ENCODE measurements at regions not wholly inside any gene's neighbourhood (a gene's known extent, or its start where the extent isn't known, plus 50 kb on each side); places are given as distances from the start of the nearest gene placed in this dataset.
"Not testable (repeated sequence)": the region's sequence is repeated elsewhere in the genome, so short reads cannot be mapped to it uniquely, and the experiment has no call there.

DNA sequence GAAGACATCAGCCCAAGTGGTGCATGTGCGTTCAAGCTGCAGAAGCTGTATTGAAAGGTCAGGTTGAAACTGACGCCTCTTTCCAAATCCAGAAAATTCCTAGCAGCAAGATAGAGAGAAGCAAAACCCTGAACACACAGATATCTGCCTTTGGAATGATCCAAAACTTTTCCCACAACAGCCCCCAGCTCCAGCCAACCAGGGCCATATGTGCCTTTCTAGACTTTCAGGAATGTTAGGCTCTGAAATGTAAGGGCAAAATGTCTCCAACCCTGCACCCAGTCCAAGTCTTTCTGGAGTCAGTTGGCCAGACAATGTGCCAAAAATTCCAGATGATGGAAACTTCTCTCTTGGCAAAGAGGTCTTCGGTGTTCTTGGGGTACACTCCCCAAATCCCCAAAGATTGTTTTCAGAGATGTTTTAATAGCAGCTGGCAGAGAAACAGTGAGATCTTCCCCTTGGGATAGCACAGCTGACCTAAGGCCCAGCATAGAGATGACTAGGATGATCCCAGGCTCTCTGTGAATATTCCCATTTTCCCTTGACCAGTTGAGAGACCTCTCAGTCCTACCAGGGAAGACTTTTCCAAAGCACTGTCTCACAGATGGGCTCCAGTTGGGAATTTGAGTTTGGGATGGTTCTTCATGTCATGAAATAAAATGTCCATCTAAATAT is 440.4 kb upstream of the CD180 start:
- DNase-seq (ENCODE audit: low read depth), result no peak
- TF ChIP-seq, protein P1, sequence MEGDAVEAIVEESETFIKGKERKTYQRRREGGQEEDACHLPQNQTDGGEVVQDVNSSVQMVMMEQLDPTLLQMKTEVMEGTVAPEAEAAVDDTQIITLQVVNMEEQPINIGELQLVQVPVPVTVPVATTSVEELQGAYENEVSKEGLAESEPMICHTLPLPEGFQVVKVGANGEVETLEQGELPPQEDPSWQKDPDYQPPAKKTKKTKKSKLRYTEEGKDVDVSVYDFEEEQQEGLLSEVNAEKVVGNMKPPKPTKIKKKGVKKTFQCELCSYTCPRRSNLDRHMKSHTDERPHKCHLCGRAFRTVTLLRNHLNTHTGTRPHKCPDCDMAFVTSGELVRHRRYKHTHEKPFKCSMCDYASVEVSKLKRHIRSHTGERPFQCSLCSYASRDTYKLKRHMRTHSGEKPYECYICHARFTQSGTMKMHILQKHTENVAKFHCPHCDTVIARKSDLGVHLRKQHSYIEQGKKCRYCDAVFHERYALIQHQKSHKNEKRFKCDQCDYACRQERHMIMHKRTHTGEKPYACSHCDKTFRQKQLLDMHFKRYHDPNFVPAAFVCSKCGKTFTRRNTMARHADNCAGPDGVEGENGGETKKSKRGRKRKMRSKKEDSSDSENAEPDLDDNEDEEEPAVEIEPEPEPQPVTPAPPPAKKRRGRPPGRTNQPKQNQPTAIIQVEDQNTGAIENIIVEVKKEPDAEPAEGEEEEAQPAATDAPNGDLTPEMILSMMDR (IDR thresholded peaks at IDR 0.05; ENCODE audit: low read length, missing control alignments), result no peak
- H3K4me3 ChIP-seq (replicated peaks; ENCODE audit: low read depth, low read length), result no peak overlapping the region

DNA sequence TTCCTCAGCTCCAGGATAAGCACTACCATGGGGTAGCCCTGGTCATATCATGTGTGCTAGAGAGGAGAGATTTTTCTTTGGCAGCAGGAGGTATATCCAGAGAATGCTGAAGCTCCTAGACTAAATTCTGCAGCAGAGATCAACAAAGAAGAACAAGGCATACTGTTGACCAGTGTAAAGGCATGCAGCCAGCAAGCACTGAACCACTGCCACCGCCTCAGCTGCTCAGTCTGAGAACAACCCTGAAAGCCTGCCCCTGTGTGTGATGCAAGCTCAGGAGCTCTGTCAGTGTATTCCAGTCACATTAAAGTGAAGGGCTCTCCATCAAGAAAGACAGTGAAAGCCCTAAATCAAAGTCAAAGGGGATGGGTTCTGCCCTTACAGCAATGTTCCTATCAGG is 439.5 kb upstream of the CD180 start:
- TF ChIP-seq, protein P1 (IDR thresholded peaks at IDR 0.05; ENCODE audit: low read length, missing control alignments), result no peak
- no peak overlapping the region for H3K4me3 ChIP-seq (replicated peaks; ENCODE audit: low read depth, low read length)

DNA sequence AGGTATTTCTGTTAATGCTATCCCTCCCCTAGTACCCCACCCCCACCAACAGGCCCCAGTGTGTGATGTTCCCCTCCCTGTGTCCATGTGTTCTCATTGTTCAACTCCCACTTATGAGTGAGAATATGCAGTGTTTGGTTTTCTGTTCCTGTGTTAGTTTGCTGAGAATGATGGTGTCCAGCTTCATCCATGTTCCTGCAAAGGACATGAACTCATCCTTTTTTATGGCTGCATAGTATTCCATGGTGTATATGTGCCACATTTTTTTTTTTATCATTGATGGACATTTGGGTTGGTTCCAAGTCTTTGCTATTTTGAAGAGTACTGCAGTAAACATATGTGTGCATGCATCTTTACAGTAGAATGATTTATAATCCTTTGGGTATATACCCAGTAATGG is 430.5 kb upstream of the CD180 start:
- not testable (repeated sequence) for DNase-seq (ENCODE audit: low read depth); H3K4me3 ChIP-seq (replicated peaks; ENCODE audit: low read depth, low read length)

More for the DNA sequence above, 439.5 kb upstream of the CD180 start:
- DNase-seq (ENCODE audit: low read depth), result peak; percentile 25

DNA sequence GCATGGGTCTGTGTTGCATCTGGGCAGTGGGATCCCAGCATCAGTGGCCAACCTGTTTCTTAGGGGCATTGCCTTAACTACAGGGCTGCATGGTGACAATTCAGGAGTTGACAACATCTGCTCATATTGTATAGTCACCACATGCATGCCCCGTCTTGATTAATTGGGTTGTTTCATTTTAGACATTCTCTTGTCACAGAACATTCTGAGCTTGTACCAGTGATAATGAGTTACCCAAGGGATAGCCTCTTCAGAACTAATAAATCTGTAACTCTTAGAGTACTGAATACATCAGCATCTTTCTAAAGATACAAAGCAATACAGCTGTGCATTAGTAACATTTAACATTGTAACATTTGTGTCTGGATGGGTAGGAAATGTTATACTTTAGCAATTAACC is 426.5 kb upstream of the CD180 start:
- TF ChIP-seq, protein P1 (IDR thresholded peaks at IDR 0.05; ENCODE audit: low read length, missing control alignments), result no peak
- no peak overlapping the region for H3K4me3 ChIP-seq (replicated peaks; ENCODE audit: low read depth, low read length)
- DNase-seq (ENCODE audit: low read depth), result no peak

DNA sequence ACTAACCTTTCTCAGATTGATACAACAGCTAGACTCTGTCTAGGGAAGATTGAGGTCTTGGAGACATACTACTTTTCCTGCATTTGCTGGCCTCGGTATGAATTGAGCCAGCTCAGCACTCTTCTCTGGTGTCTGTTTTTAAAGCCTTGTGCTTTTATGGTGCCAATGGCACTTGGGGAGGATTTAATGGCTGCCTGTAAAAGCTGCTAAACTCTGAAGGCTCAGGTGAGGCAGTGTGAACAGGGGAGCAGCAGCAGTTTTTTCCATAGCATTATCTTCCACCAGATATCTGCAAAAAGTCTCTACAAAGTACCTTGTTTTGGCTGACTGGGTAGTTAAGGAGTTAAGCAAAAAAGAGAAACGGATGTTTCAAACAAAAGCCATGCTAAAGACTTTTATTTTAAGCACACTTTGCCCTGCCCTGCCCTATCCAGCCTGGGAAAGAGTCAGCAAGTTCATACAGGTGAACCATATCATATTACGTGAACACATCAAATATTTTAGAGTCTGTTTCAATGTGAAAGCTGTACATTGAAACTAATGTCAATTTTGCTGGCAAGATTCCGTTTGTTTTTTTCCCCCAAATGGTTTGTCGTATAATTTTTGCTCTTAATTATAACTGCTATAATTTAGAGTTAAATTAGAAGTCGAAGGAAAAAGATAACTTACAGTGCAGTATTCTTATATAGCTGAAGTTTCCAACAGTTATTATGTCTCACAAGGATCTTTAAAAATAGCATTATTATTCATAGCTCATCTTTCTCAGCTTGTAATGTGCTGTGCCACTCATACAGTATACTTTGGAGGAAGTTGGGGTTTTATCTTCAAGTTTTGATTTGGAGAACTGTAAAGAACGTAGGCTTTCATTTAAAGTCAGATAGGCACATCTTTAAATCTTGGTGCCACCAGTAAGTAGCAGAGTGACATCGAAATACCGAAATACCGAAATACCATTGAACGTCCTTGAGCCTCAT is 424.1 kb upstream of the CD180 start:
- DNase-seq (ENCODE audit: low read depth), result no peak
- TF ChIP-seq, protein P1 (IDR thresholded peaks at IDR 0.05; ENCODE audit: low read length, missing control alignments), result no peak
- H3K4me3 ChIP-seq (replicated peaks; ENCODE audit: low read depth, low read length), result no peak overlapping the region

DNA sequence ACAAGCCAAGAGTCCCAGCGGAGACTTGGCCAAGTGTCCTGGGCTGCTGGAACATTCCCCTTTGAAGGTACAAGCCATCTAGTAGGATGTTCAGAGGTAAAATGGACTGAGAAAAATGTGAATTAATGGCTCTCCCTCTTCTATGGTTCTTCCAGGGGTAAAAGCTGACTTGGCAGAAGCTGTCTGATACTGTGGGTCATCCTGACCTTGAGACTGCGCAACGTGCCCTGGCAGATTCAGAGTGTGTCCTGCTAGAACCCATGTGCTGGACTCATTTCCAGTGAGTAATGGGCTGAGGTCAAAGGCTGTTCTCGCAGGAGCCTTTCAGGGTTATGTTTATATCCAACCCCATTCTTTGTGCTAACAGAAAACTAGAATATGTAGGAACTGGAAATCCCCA is 423.0 kb upstream of the CD180 start:
- no peak for DNase-seq (ENCODE audit: low read depth)
- no peak overlapping the region for H3K4me3 ChIP-seq (replicated peaks; ENCODE audit: low read depth, low read length)
- TF ChIP-seq, protein P1 (IDR thresholded peaks at IDR 0.05; ENCODE audit: low read length, missing control alignments), result no peak

DNA sequence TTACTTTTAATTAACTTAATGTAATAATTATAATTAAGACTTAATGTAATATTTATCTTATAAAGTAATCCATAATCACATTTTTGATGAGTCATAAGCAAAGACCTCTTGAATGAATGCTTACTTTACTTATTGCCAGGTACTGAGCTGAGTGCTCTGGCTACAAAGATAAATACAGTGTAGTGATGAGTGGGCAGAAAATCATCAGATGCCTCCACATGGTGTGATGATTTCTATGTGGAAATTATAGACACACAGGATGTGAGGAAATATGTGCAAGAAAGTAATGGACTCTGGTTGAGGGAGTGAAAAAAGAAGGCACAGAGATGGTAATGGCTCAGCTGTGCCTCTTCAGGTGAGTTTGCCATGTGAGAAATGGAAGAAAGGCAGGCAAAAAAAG is 422.6 kb upstream of the CD180 start:
- DNase-seq (ENCODE audit: low read depth), result peak; percentile 8
- H3K4me3 ChIP-seq (replicated peaks; ENCODE audit: low read depth, low read length), result no peak overlapping the region
- TF ChIP-seq, protein P1 (IDR thresholded peaks at IDR 0.05; ENCODE audit: low read length, missing control alignments), result no peak
